CD14-positive monocyte (primary cell): ENCODE measurements at regions not wholly inside any gene's neighbourhood (a gene's known extent, or its start where the extent isn't known, plus 50 kb on each side); places are given as distances from the start of the nearest gene placed in this dataset.

Experiments used
- DNase-seq, 3 donors: peaks; one replicate each; pipeline ENCODE4 v3.0.0-alpha.2; 2011 to 2022
- H2AFZ ChIP-seq: 2 replicates; pipeline ENCODE4 v1.6.0; 2012; ENCODE audit warnings: mild to moderate bottlenecking, low read depth, low read length, inconsistent platforms; ENCODE audit not compliant: insufficient read depth, poor library complexity, severe bottlenecking
- H3K27ac ChIP-seq, 2 donors: 1 replicate in 1 of 2; 2 replicates in 1 of 2; pipeline ENCODE4 v1.5.1; 2012 to 2013; ENCODE audit warnings: low read length in 2 of 2, control low read depth in 1 of 2, inconsistent platforms in 1 of 2, low read depth in 1 of 2, mild to moderate bottlenecking in 1 of 2
- H3K27me3 ChIP-seq, 2 donors: one replicate each; pipeline versions ENCODE4 v1.6.0 to v1.6.1; 2011 to 2013; ENCODE audit warnings: low read length in 2 of 2; ENCODE audit not compliant: control insufficient read depth in 2 of 2, insufficient read depth in 2 of 2
- H3K36me3 ChIP-seq, 2 donors: replicated peaks in 1 of 2; 1 replicate in 1 of 2; 2 replicates in 1 of 2; pipeline versions ENCODE4 v1.5.1 to v1.6.1; 2012 to 2013; ENCODE audit warnings: low read length in 2 of 2, control low read depth in 1 of 2, inconsistent platforms in 1 of 2, mild to moderate bottlenecking in 1 of 2; ENCODE audit not compliant: insufficient read depth in 2 of 2, control insufficient read depth in 1 of 2
- H3K4me1 ChIP-seq, 2 donors: 1 replicate in 1 of 2; 2 replicates in 1 of 2; pipeline versions ENCODE4 v1.5.1 to v1.6.1; 2012 to 2013; ENCODE audit warnings: low read length in 2 of 2, control low read depth in 1 of 2, inconsistent platforms in 1 of 2, mild to moderate bottlenecking in 1 of 2, moderate library complexity in 1 of 2; ENCODE audit not compliant: insufficient read depth in 2 of 2, control insufficient read depth in 1 of 2
- H3K4me2 ChIP-seq: replicated peaks from 2 replicates; pipeline ENCODE3; 2012; ENCODE audit warnings: low read length, moderate library complexity, mild to moderate bottlenecking; ENCODE audit not compliant: poor library complexity, severe bottlenecking; ENCODE audit errors: extremely low read depth
- H3K4me3 ChIP-seq, 3 experiments: fragments of 200-600 bp in 1 of 3; sonication (generic) in 1 of 3; replicated peaks in 1 of 3; 1 replicate in 2 of 3; 2 replicates in 1 of 3; pipeline ENCODE4 v1.5.1; 2011 to 2013; ENCODE audit warnings: low read length in 3 of 3, mild to moderate bottlenecking in 3 of 3, control low read depth in 2 of 3, low read depth in 2 of 3, inconsistent platforms in 1 of 3, moderate library complexity in 1 of 3
- H3K79me2 ChIP-seq: 2 replicates; pipeline ENCODE4 v1.6.0; 2012; ENCODE audit warnings: mild to moderate bottlenecking, control low read depth, inconsistent platforms, low read length, moderate library complexity; ENCODE audit not compliant: insufficient read depth
- H3K9ac ChIP-seq: 2 replicates; pipeline ENCODE4 v1.6.0; 2017; ENCODE audit warnings: low read length, mild to moderate bottlenecking; ENCODE audit not compliant: insufficient read depth, poor library complexity, severe bottlenecking
- H3K9me3 ChIP-seq, 2 donors: replicated peaks in 1 of 2; 1 replicate in 1 of 2; 2 replicates in 1 of 2; pipeline versions ENCODE4 v1.5.1 to v1.6.1; 2012 to 2013; ENCODE audit warnings: low read length in 2 of 2, control low read depth in 1 of 2; ENCODE audit not compliant: control insufficient read depth in 1 of 2, insufficient read depth in 1 of 2
- H4K20me1 ChIP-seq: 2 replicates; pipeline ENCODE4 v1.6.0; 2012; ENCODE audit warnings: mild to moderate bottlenecking, low read length, control low read depth, moderate library complexity; ENCODE audit not compliant: insufficient read depth
- H3K27ac Mint-ChIP-seq, 7 donors: one replicate each; pipeline ENCODE4 v1.8.0; 2020; ENCODE audit warnings: mild to moderate bottlenecking in 7 of 7, mixed read lengths in 7 of 7, moderate library complexity in 6 of 7, inconsistent platforms in 2 of 7
- H3K27me3 Mint-ChIP-seq, 3 donors: one replicate each; pipeline ENCODE4 v1.8.0; 2021 to 2022; ENCODE audit warnings: low read depth in 3 of 3, mild to moderate bottlenecking in 3 of 3, mixed read lengths in 3 of 3, moderate library complexity in 3 of 3, inconsistent platforms in 1 of 3
- H3K36me3 Mint-ChIP-seq, 2 donors: one replicate each; pipeline ENCODE4 v1.8.0; 2020; ENCODE audit warnings: mixed read lengths in 2 of 2, inconsistent platforms in 1 of 2, mild to moderate bottlenecking in 1 of 2
- H3K4me1 Mint-ChIP-seq: one replicate; pipeline ENCODE4 v1.8.0; 2020; ENCODE audit warnings: mild to moderate bottlenecking, mixed read lengths
- H3K4me3 Mint-ChIP-seq, 2 donors: one replicate each; pipeline ENCODE4 v1.8.0; 2020; ENCODE audit warnings: mild to moderate bottlenecking in 2 of 2, mixed read lengths in 2 of 2, moderate library complexity in 1 of 2
- H3K9me3 Mint-ChIP-seq, 7 donors: one replicate each; pipeline ENCODE4 v1.8.0; 2020 to 2022; ENCODE audit warnings: mixed read lengths in 7 of 7, mild to moderate bottlenecking in 6 of 7, moderate library complexity in 6 of 7, inconsistent platforms in 2 of 7
- CTCF ChIP-seq: fragments of 200-600 bp; IDR thresholded peaks from one replicate; pipeline ENCODE4 v1.8.0; 2022; ENCODE audit warnings: antibody characterized with exemption, mild to moderate bottlenecking
- WGBS: methylation state at CpG from one replicate; pipeline ENCODE4 v1.1.5; 2013; ENCODE audit warnings: missing lambda C conversion rate; ENCODE audit not compliant: insufficient coverage; 5-methylcytosine and 5-hydroxymethylcytosine counted together
- intact Hi-C, 2 donors: fragments of 100-400 bp; cut with micrococcal nuclease; formaldehyde crosslinking; loops; one replicate each; pipeline versions ENCODE4 v1.15.0 to v1.15.1; 2023

- no CpG with 5 or more reads among the region's 3 CpGs for WGBS
- Mint-ChIP-seq H3K4me1 (no peaks in the 10 kb centered on the region), H3K27ac (no peak overlapping the region), H3K36me3 (no peaks in the 10 kb centered on the region), H3K4me3 (no peak overlapping the region), H3K9me3 (peaks cover 0 to 9% (median 3%) of the 10 kb centered on the region in 7 donors), H3K27me3 (no peaks in the 10 kb centered on the region)
- Histone ChIP-seq H3K79me2 (no peaks in the 10 kb centered on the region), H3K9ac (no peak overlapping the region), H4K20me1 (no peaks in the 10 kb centered on the region), H3K36me3 (no peaks in the 10 kb centered on the region), H3K27me3 (no peaks in the 10 kb centered on the region), H2AFZ (no peak overlapping the region), H3K4me3 (no peak overlapping the region), H3K9me3 (no peaks in the 10 kb centered on the region), H3K27ac (no peak overlapping the region), H3K4me1 (no peaks in the 10 kb centered on the region), H3K4me2 (no peak overlapping the region)
- no peak for TF ChIP-seq CTCF
- DNase-seq: no peak
- intact Hi-C loops: no loop called here
Measured at GRCh38 chr7:16365952-16366351, 55.4 kb downstream of the CRPPA start.

- Mint-ChIP-seq H3K9me3 (peaks cover 0 to 6% (median 3%) of the 10 kb centered on the region in 7 donors), H3K4me1 (no peaks in the 10 kb centered on the region), H3K27me3 (no peaks in the 10 kb centered on the region), H3K4me3 (no peak overlapping the region), H3K27ac (no peak overlapping the region), H3K36me3 (no peaks in the 10 kb centered on the region)
- Histone ChIP-seq H3K27me3 (no peaks in the 10 kb centered on the region), H3K4me2 (no peak overlapping the region), H3K79me2 (no peaks in the 10 kb centered on the region), H3K4me3 (no peak overlapping the region), H4K20me1 (no peaks in the 10 kb centered on the region), H3K9me3 (no peaks in the 10 kb centered on the region), H3K4me1 (no peaks in the 10 kb centered on the region), H3K27ac (no peak overlapping the region), H3K9ac (no peak overlapping the region), H2AFZ (no peak overlapping the region), H3K36me3 (no peaks in the 10 kb centered on the region)
- intact Hi-C loops: no loop called here
- TF ChIP-seq CTCF: no peak
- no peak for DNase-seq
- WGBS: no CpG with 5 or more reads among the region's 1 CpG
Measured at GRCh38 chr7:16365177-16365576, 56.2 kb downstream of the CRPPA start.
